GM12891 (cell line): ENCODE measurements at regions not wholly inside any gene's neighbourhood (a gene's known extent, or its start where the extent isn't known, plus 50 kb on each side); places are given as distances from the start of the nearest gene placed in this dataset.
"Not testable (repeated sequence)": the region's sequence is repeated elsewhere in the genome, so short reads cannot be mapped to it uniquely, and the experiment has no call there.

Experiments used
- DNase-seq: peaks from one replicate; pipeline ENCODE4 v3.0.0; 2011; ENCODE audit warnings: low spot score; ENCODE audit not compliant: insufficient read length
- FAIRE-seq: peaks from 2 replicates; lab custom pipeline; 2011; peaks lifted over from hg19 to GRCh38; lab: Jason Lieb, UNC
- PAX5 ChIP-seq: IDR thresholded peaks from 2 replicates; pipeline ENCODE4 v1.6.1; 2011; ENCODE audit warnings: low read length, moderate library complexity, mild to moderate bottlenecking; ENCODE audit not compliant: insufficient read depth, severe bottlenecking
- POLR2A ChIP-seq: IDR thresholded peaks from 2 replicates; pipeline ENCODE4 v1.6.1; 2011; ENCODE audit warnings: low read depth, low read length, control low read depth
- POLR2AphosphoS5 ChIP-seq: IDR thresholded peaks from 2 replicates; pipeline ENCODE4 v1.6.1; 2011; ENCODE audit warnings: low read depth, low read length, control low read depth
- POU2F2 ChIP-seq: IDR thresholded peaks from 2 replicates; pipeline ENCODE4 v1.6.1; 2011; ENCODE audit warnings: low read depth, mild to moderate bottlenecking, control low read depth, low read length, moderate library complexity
- SPI1 ChIP-seq: IDR thresholded peaks from 2 replicates; pipeline ENCODE4 v1.6.1; 2011; ENCODE audit warnings: low read depth, low read length, control low read depth
- TAF1 ChIP-seq: IDR thresholded peaks from 2 replicates; pipeline ENCODE4 v1.6.1; 2011; ENCODE audit warnings: low read depth, low read length, control low read depth

DNA sequence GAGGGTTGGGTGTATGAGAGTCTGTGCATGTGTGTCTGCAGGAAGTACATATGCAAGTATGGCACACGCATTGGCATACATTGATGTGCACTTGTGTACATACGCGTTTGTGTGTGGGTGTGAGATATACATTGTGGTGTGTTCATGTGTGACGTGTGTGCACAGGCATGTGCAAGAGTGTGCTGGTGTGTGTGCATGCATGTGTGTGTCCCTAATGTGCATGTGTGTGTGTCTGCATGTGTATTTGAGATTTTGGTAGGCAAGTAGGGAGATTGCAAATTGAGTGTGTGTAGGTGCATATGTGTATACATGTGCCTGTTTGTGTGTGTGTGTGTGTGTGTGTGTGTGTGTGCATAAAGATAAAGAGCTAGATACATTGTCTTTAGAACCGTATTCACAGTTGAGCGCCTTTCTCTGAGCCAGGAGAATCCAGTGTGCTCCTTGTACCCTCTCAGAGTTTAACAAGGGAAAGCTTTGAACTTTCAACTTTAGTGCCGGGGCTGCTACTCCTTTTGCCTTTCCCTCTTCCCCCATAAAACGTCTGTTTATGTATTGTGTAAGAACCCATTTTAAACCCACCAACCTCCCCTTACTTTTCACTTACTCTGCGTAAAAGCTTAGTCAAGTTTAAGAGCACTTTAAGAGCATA, 152.4 kb upstream of the CHL1 start:
- FAIRE-seq (no peak), DNase-seq (no peak)
- TF ChIP-seq POLR2A (no peak), PAX5 (no peak), TAF1 (no peak), POU2F2 (no peak), POLR2AphosphoS5 (no peak), SPI1 (no peak)

DNA sequence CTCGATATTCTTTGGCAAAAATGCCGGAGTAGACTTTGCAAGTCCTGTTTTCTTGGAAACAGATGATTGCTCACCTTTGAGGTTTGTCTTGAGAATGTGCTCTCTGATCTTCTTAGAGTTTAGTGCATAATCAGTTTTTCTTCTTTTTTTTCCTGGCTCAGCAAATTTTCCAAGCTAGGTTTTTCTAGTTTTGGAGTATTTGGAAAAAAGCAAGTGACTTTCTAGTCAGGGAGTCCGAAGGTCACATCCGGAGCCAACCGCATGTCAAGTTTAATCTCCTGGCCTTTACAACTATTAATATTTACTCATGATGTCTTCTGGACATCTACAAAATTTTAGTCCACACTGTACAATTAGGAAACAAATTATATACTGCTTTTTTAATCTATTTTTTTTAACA, 151.6 kb upstream of the CHL1 start:
- not testable (repeated sequence) for DNase-seq, FAIRE-seq

DNA sequence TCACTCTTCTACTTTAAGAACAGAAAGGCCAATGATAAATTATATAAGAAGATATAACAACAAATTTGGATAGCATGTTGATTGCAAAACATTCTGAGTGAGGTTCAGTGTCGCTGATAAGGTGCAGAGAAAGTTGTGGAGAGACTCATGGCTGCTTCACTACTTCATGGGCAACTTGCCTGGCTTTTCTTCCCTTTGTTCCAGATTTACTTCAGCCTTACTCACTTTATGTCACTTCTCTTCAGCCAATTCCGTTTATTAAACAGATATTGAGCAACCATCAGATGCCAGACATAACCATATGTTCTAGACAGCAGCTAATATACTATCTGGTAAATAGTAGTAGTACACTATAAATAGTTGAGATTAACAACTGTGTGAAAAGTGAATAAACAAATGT, 150.0 kb upstream of the CHL1 start:
- FAIRE-seq (no peak), DNase-seq (no peak)
- TF ChIP-seq TAF1 (no peak), POU2F2 (no peak), PAX5 (no peak), POLR2AphosphoS5 (no peak), POLR2A (no peak), SPI1 (no peak)

DNA sequence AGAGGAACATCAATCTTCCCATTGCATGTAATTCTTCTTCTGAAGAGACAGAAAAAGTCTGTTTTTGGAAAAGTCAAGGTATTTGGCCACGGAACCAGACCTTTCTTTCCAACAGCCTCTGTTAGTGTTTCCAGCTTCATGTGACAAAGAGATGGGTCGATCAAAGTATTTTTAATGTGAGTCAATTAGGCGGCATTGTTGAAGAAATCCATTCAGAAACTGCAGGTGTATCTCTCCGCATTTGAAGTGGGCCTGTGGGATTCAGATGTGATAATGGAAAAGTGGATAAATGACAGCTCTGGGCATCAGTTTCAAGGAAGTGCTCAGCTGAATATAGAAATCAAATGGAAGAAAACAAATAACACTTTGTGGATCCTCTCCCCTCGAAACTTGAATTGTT, 143.1 kb upstream of the CHL1 start:
- FAIRE-seq, DNase-seq: not testable (repeated sequence)

DNA sequence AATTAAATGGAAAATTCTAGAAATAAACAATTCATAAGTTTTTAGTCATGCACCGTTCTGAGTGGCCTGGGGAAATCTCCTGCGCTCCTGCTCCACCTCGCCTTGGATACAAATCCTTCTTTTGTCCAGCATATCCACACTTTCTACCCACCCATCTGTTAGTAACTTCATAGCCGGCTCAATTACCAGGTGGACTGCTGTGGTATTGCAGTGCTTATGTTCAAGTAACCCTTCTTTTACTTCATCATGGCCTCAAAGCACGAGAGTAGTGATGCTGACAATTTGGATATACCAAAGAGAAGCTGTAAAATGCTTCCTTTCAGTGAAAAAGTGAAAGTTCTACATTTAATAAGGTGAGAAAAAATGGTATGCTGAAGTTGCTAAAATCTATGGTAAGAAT, 142.3 kb upstream of the CHL1 start:
- DNase-seq, result no peak
- TF ChIP-seq POU2F2 (no peak), TAF1 (no peak), PAX5 (no peak), POLR2AphosphoS5 (no peak), SPI1 (no peak), POLR2A (no peak)
- no peak for FAIRE-seq

DNA sequence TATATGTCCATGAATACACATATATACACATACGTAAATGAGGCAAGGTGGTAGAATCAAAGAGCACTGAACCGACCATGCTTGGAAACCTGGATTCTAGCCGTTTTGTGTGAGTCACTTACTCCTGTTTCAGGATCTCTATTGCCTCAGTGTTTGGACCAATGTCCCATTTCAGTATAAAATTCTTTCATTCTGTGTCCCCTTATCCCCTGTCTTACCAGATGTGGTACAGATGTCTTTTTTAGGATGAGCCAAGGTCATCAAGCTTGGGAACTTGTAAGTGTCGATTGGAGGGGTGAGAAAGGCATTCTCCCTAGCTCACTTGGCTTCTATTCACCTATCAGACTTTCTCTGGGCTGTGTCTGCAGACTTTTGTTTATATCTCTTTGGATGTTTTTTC, 139.9 kb upstream of the CHL1 start:
- TF ChIP-seq SPI1, result no peak
- no peak for TF ChIP-seq POLR2A
- TF ChIP-seq POU2F2, result no peak
- TF ChIP-seq POLR2AphosphoS5, result no peak
- no peak for TF ChIP-seq TAF1
- no peak for TF ChIP-seq PAX5
- DNase-seq, result no peak
- no peak for FAIRE-seq

DNA sequence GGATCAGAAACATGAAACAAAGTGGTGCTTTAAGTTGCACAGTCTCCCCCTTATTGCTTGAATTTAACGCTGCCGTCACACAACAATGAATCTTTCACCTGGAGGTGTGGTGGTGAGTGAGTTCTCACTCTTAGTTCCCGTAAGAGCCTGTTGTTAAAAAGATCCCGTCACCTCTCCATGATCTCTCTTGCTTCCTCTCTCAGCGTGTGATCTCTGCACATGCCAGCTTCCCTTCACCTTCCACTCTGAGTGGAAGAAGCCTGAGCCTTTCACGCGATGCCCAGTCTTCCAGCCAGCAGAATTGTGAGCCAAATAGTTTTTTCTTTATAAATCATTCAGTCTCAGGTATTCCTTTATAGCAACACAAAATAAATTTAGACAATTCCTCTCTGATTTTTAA, 136.7 kb upstream of the CHL1 start:
- no peak for TF ChIP-seq POLR2AphosphoS5
- no peak for TF ChIP-seq PAX5
- no peak for TF ChIP-seq SPI1
- TF ChIP-seq TAF1, result no peak
- TF ChIP-seq POLR2A, result no peak
- no peak for TF ChIP-seq POU2F2

DNA sequence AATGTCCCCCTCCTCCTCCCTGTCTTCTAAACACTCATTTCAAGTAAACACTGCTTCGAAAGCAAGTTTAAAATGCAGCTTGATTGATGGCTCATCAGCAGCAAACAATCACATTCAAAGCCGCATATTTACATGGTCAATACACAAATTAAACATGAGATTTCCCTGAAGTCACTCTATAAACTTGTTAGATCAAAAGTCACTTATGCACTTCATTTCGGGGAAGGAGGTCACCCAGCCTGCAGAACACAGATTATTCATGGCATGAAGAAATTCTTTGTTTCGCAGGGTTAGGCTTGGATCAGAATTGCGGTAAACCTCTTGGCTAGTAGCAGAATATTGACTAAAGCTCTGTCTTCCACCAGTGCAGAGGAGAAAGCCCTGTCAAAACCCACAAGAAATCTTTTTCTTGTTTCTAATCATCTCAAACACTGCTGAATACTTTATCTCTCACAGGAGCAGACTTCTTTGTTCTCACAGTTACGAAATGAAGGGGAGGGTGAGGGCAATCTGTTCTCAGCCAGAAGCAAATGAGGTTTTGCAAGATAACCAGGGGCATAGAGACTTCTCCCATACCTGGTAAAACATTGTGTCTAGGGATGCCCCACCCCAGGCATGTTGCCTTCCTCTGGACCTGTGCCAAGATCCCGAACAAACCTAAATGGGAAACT, 133.3 kb upstream of the CHL1 start:
- no peak for FAIRE-seq
- TF ChIP-seq PAX5, result no peak
- TF ChIP-seq POLR2AphosphoS5, result no peak
- no peak for TF ChIP-seq POLR2A
- DNase-seq, result no peak

More for the DNA sequence above, 136.7 kb upstream of the CHL1 start:
- no peak for DNase-seq
- no peak for FAIRE-seq

DNA sequence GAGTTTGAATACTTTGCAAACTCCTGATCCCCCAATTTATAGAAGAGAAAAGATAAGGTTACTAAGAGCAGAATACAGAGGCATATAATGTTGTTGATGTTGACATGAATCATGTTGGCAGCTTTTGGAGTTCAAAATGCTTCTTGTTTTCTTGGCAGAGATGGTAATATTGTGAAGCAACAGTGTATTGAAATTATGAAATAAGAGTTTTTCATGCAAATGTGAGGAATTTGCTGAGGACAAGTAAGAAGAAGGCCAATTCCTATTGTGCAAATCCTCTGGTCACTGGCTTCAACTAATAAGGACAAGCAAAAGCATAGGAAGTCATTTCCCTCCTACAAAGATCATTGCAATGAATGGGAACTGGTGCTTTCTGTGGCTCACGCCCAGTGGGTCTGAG, 126.9 kb upstream of the CHL1 start:
- DNase-seq (no peak), FAIRE-seq (no peak)
- TF ChIP-seq POLR2A, result no peak
- TF ChIP-seq POLR2AphosphoS5, result no peak
- TF ChIP-seq PAX5, result no peak
- no peak for TF ChIP-seq POU2F2
- TF ChIP-seq SPI1, result no peak
- no peak for TF ChIP-seq TAF1

DNA sequence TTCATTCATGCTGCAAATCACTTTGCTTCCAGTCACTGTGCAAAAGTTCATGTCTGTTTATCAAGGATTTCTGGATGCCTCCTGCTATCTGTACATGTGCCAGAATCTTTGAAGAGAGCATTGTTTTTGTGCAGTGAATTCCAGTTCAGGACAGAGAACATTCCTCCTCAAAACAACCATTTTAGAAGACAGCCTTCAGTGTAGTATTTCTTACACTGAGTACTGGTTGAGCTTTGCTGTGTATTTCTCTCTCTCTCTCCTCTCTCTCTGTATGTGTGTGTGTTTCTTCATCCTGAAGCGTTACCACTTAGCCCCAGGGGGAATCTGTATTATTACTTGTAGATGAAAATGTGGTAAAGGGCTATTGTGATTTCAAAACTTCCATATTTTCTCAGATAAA, 123.8 kb upstream of the CHL1 start:
- FAIRE-seq (no peak), DNase-seq (no peak)
- TF ChIP-seq POU2F2 (no peak), POLR2AphosphoS5 (no peak), POLR2A (no peak), SPI1 (no peak), PAX5 (no peak), TAF1 (no peak)

DNA sequence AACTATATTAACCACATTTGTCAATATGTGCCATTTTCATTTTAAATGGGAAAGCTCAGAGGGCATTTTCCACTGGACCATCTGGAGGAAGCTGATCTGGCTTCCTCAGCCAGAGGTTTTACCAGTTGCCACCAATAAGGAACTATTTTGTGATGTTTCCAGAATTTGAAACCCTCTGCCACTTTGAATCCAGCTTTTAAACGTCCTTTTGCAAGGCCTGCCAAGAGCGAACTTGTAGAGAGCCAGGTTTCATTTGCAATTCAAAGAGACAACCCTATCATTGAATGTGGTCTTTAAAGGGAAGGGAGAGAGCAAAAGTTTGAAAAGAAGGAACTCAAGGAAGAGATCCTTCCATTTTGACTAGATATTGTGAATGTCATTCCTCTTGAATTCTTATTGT, 123.3 kb upstream of the CHL1 start:
- TF ChIP-seq POLR2AphosphoS5, result no peak
- no peak for TF ChIP-seq POLR2A
- no peak for TF ChIP-seq SPI1
- TF ChIP-seq TAF1, result no peak
- no peak for TF ChIP-seq PAX5
- no peak for TF ChIP-seq POU2F2
- FAIRE-seq (no peak), DNase-seq (no peak)
